Keratinocyte (primary cell): ENCODE measurements at regions not wholly inside any gene's neighbourhood (a gene's known extent, or its start where the extent isn't known, plus 50 kb on each side); places are given as distances from the start of the nearest gene placed in this dataset.

Source experiments
- DNase-seq: peaks from one replicate; pipeline ENCODE4 v3.0.0-alpha.2; 2011; ENCODE audit warnings: low read depth, missing footprints, low spot score
- FAIRE-seq: peaks from 2 replicates; lab custom pipeline; 2011; peaks lifted over from hg19 to GRCh38; lab: Jason Lieb, UNC
- H2AFZ ChIP-seq: 2 replicates; pipeline ENCODE4 v1.6.0; 2012; ENCODE audit warnings: low read length, control low read depth, inconsistent platforms; ENCODE audit not compliant: control insufficient read depth
- H3K27ac ChIP-seq: 2 replicates; pipeline ENCODE4 v1.5.1; 2011; ENCODE audit warnings: low read length; ENCODE audit not compliant: control insufficient read depth, insufficient read depth
- H3K27me3 ChIP-seq: 3 replicates; pipeline ENCODE4 v1.6.0; 2011; ENCODE audit warnings: low read length; ENCODE audit not compliant: control insufficient read depth, insufficient read depth; ENCODE audit errors: extremely low read depth
- H3K36me3 ChIP-seq, 2 experiments: 2 replicates in 1 of 2; 3 replicates in 1 of 2; pipeline ENCODE4 v1.5.1; 2011; ENCODE audit warnings: low read length in 2 of 2, mild to moderate bottlenecking in 1 of 2; ENCODE audit not compliant: control insufficient read depth in 2 of 2, insufficient read depth in 2 of 2; ENCODE audit errors: extremely low read depth in 1 of 2
- H3K4me1 ChIP-seq: 3 replicates; pipeline ENCODE4 v1.5.1; 2011; ENCODE audit warnings: low read length; ENCODE audit not compliant: control insufficient read depth, insufficient read depth; ENCODE audit errors: extremely low read depth
- H3K4me2 ChIP-seq: 3 replicates; pipeline ENCODE4 v1.6.0; 2011; ENCODE audit warnings: low read depth, low read length; ENCODE audit not compliant: control insufficient read depth, insufficient read depth; ENCODE audit errors: extremely low read depth
- H3K4me3 ChIP-seq, 3 experiments: fragments of 200-600 bp in 1 of 3; sonication (generic) in 1 of 3; 2 replicates in 2 of 3; 3 replicates in 1 of 3; pipeline ENCODE4 v1.5.1; 2011 to 2016; ENCODE audit warnings: low read length in 3 of 3, mild to moderate bottlenecking in 3 of 3, control low read depth in 2 of 3, inconsistent platforms in 1 of 3, low read depth in 1 of 3, mixed read lengths in 1 of 3, mixed run types in 1 of 3, moderate library complexity in 1 of 3; ENCODE audit not compliant: control insufficient read depth in 2 of 3, insufficient read depth in 2 of 3; ENCODE audit errors: extremely low read depth in 1 of 3
- H3K79me2 ChIP-seq: 2 replicates; pipeline ENCODE4 v1.6.0; 2012; ENCODE audit warnings: low read length; ENCODE audit not compliant: control insufficient read depth, insufficient read depth
- H3K9ac ChIP-seq: 3 replicates; pipeline ENCODE4 v1.6.0; 2011; ENCODE audit warnings: low read length; ENCODE audit not compliant: control insufficient read depth, insufficient read depth; ENCODE audit errors: extremely low read depth
- H3K9me1 ChIP-seq: 3 replicates; pipeline ENCODE4 v1.6.0; 2011; ENCODE audit warnings: low read length; ENCODE audit not compliant: control insufficient read depth, insufficient read depth; ENCODE audit errors: extremely low read depth
- H3K9me3 ChIP-seq: 2 replicates; pipeline ENCODE4 v1.5.1; 2012; ENCODE audit warnings: low read depth, low read length; ENCODE audit not compliant: control insufficient read depth
- H4K20me1 ChIP-seq: 3 replicates; pipeline ENCODE4 v1.6.0; 2011; ENCODE audit warnings: low read length; ENCODE audit not compliant: control insufficient read depth, insufficient read depth; ENCODE audit errors: extremely low read depth
- CTCF ChIP-seq, 3 experiments: IDR thresholded peaks in 1 of 3; conservative IDR thresholded peaks in 1 of 3; optimal IDR thresholded peaks in 1 of 3; 2 replicates in 2 of 3; 3 replicates in 1 of 3; pipeline versions ENCODE3 to v1.5.1; 2011; ENCODE audit warnings: low read length in 3 of 3, mild to moderate bottlenecking in 3 of 3, moderate library complexity in 2 of 3, control low read depth in 1 of 3, inconsistent platforms in 1 of 3; ENCODE audit not compliant: insufficient read depth in 2 of 3; ENCODE audit errors: extremely low read depth in 1 of 3
- EZH2 ChIP-seq: IDR thresholded peaks from one replicate; pipeline ENCODE4 v1.6.1; 2012; ENCODE audit warnings: inconsistent platforms, mild to moderate bottlenecking, low read length, moderate library complexity
- dilution Hi-C: fragments of 300-500 bp; cut with MboI; formaldehyde crosslinking; loops from one replicate; pipeline ENCODE4 v1.7.0; 2020; ENCODE audit warnings: low sequenced_read_pairs; ENCODE audit not compliant: extremely low pct_ligation_motif_present

GRCh38 chr13:27673911-27674310 is 52.2 kb downstream of the POLR1D start:
- H4K20me1 ChIP-seq: no peaks in the 10 kb centered on the region
- no peak overlapping the region for H3K9ac ChIP-seq
- H3K36me3 ChIP-seq: no peaks in the 10 kb centered on the region
- no peaks in the 10 kb centered on the region for H3K27me3 ChIP-seq
- FAIRE-seq (no peak), DNase-seq (no peak)
- H3K9me3 ChIP-seq: no peaks in the 10 kb centered on the region
- no peaks in the 10 kb centered on the region for H3K9me1 ChIP-seq
- no peak overlapping the region for H3K27ac ChIP-seq
- no peaks in the 10 kb centered on the region for H3K79me2 ChIP-seq
- TF ChIP-seq CTCF (optimal IDR thresholded peaks at IDR 0.05 in 1 of 3, IDR thresholded peaks at IDR 0.05 in 1 of 3, conservative IDR thresholded peaks at IDR 0.05 in 1 of 3; ENCODE audit: extremely low read depth in 1 of 3, insufficient read depth in 2 of 3, low read length in 3 of 3) (no peak), EZH2 (no peak)
- H2AFZ ChIP-seq: no peak overlapping the region
- H3K4me3 ChIP-seq: no peak overlapping the region
- dilution Hi-C loops: no loop called here
- H3K4me2 ChIP-seq: no peak overlapping the region
- peaks cover 3% of the 10 kb centered on the region for H3K4me1 ChIP-seq

- Histone ChIP-seq H3K4me1 (peaks cover 3% of the 10 kb centered on the region), H3K9ac (no peak overlapping the region), H3K36me3 (no peaks in the 10 kb centered on the region), H4K20me1 (no peaks in the 10 kb centered on the region), H3K9me1 (no peaks in the 10 kb centered on the region), H2AFZ (no peak overlapping the region), H3K4me3 (no peak overlapping the region), H3K9me3 (no peaks in the 10 kb centered on the region), H3K4me2 (no peak overlapping the region), H3K27me3 (no peaks in the 10 kb centered on the region), H3K27ac (no peak overlapping the region), H3K79me2 (no peaks in the 10 kb centered on the region)
- no peak for TF ChIP-seq EZH2
- TF ChIP-seq CTCF (optimal IDR thresholded peaks at IDR 0.05 in 1 of 3, IDR thresholded peaks at IDR 0.05 in 1 of 3, conservative IDR thresholded peaks at IDR 0.05 in 1 of 3; ENCODE audit: extremely low read depth in 1 of 3, insufficient read depth in 2 of 3, low read length in 3 of 3): no peak
- dilution Hi-C loops: no loop called here
- DNase-seq (peak; percentile 13), FAIRE-seq (no peak)
Measured at GRCh38 chr13:27678306-27679040, 56.8 kb downstream of the POLR1D start.
